ENCODE measurements at regions not wholly inside any gene's neighbourhood (a gene's known extent, or its start where the extent isn't known, plus 50 kb on each side); places are given as distances from the start of the nearest gene placed in this dataset.

- DNase-seq, result no peak
Measured at GRCh38 chr22:48520207-48520606, 1307.5 kb downstream of the BRD1 start.

- DNase-seq, result no peak
Measured at GRCh38 chr22:48517039-48518030, 1310.3 kb downstream of the BRD1 start.

- DNase-seq, result no peak
Measured at GRCh38 chr22:48516571-48516970, 1311.1 kb downstream of the BRD1 start.

- DNase-seq, result no peak
Measured at GRCh38 chr22:48515571-48516200, 1312.0 kb downstream of the BRD1 start.

GRCh38 chr22:48513929-48514328 lies 1313.7 kb downstream of the BRD1 start:
- DNase-seq, result no peak

GRCh38 chr22:48513446-48513845 lies 1314.2 kb downstream of the BRD1 start:
- no peak for DNase-seq

- DNase-seq, result no peak
Measured at GRCh38 chr22:48511781-48512327, 1315.8 kb downstream of the BRD1 start.

GRCh38 chr22:48511211-48511610 lies 1316.5 kb downstream of the BRD1 start:
- no peak for DNase-seq

- no peak for DNase-seq
Measured at GRCh38 chr22:48510599-48510998, 1317.1 kb downstream of the BRD1 start.

- no peak for DNase-seq
Measured at GRCh38 chr22:48507595-48508350, 1319.9 kb downstream of the BRD1 start.

GRCh38 chr22:48507171-48507570 lies 1320.5 kb downstream of the BRD1 start:
- no peak for DNase-seq

GRCh38 chr22:48506506-48507145 lies 1321.0 kb downstream of the BRD1 start:
- no peak for DNase-seq

- no peak for DNase-seq
Measured at GRCh38 chr22:48505891-48506290, 1321.8 kb downstream of the BRD1 start.

GRCh38 chr22:48504519-48505140 lies 1323.0 kb downstream of the BRD1 start:
- DNase-seq, result no peak

GRCh38 chr22:48503876-48504275 lies 1323.8 kb downstream of the BRD1 start:
- DNase-seq, result no peak

- DNase-seq, result no peak
Measured at GRCh38 chr22:48503035-48503625, 1324.5 kb downstream of the BRD1 start.

GRCh38 chr22:48501231-48501750 lies 1326.4 kb downstream of the BRD1 start:
- DNase-seq, result no peak

GRCh38 chr22:48500471-48501230 lies 1327.0 kb downstream of the BRD1 start:
- DNase-seq, result no peak

GRCh38 chr22:48499456-48500425 lies 1327.9 kb downstream of the BRD1 start:
- no peak for DNase-seq
